Colon (tissue), 2 donors: ENCODE measurements at regions not wholly inside any gene's neighbourhood (a gene's known extent, or its start where the extent isn't known, plus 50 kb on each side); places are given as distances from the start of the nearest gene placed in this dataset.

Experiments
- FAIRE-seq: peaks from 2 replicates; lab custom pipeline; 2012; peaks lifted over from hg19 to GRCh38; lab: Jason Lieb, UNC
- donor health status: control.
- donor health status: control.

GRCh38 chr12:13841358-13841757 lies 140.0 kb downstream of the GRIN2B start:
- no peak for FAIRE-seq

DNA sequence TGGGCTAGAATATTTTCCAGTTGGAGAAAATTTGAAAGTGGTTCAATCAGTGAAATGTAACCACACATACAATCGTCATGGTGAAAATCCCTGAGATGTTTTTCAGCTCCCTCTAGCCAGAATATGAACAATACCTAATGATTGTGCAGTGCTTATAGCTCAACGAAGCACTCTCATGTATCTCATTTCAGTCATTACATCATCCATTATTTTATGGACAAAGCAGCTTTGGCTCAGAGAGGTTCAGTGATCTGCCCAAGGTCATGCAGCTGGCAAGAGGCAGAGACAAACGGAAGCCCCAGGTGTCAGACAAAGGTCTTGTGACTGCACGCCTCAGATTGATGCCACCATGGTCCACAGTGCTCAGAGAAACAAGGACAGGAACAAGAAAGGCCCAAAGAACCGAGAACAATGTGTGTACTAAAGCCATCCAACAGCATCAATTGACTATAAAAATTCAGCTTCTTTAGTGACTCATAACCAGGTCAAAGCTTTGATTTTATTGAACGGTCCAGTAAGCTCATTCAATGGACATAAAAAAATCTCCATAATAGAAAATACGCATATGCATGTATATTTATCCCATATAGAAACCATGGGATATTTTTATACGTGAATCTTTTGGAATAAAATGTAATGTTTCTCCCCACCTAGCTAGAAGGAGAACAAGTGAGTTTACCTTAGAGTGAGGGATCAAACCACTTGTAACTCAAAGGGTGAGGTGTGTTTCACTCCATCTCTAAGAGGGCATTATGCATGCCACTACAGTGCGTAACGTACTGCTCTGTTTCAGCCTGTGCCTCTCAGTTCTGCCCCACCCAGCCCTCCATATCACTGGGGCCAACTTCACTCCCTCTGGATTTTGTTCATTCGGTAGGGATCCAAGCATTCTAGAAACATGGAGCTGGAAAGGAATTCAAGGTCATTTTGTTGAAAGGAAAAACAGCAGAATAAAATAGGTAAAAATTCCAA lies 141.8 kb downstream of the GRIN2B start:
- no peak for FAIRE-seq

- no peak for FAIRE-seq
Measured at GRCh38 chr12:13836099-13836498, 145.3 kb downstream of the GRIN2B start.

DNA sequence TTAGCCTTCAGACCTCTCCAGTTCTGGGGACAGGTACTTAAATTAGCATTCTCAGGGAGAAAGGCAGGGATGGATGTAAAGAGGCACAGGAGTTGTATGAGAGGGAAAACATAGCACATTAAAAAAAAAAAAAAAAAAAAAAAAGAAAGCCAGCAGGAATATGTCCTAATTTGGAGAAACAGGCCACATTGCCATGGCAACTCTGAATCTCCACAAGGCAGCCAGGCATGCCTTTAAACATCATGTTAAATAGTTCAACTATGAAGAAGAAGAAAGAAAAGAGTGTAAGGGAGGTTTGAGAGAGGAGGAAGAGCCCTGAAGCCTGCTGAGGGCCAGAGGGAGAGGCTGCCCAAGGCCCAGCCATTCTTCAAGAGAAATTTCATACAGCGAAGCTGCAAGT lies 145.8 kb downstream of the GRIN2B start:
- no peak for FAIRE-seq

GRCh38 chr12:13834241-13834640 lies 147.2 kb downstream of the GRIN2B start:
- FAIRE-seq = no peak

DNA sequence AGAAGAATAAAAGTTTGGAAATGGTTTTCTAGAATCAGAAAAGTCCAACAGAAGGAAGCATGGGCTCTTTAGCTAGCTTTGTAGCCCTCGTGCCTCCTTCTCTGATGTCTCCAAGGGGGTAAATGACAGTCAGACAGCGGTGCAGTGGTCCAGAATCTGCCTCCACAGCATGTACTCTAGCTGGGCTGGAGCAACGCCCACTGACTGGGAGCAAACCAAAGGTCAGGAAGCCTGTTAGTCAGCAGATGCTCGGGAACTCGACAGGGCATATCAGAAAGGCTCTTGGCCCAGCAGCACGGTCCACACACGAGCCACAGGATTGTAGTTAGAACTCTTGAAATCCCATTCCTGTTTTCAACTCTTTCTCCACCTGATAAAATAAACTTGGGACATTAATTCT lies 164.3 kb downstream of the GRIN2B start:
- FAIRE-seq = no peak

DNA sequence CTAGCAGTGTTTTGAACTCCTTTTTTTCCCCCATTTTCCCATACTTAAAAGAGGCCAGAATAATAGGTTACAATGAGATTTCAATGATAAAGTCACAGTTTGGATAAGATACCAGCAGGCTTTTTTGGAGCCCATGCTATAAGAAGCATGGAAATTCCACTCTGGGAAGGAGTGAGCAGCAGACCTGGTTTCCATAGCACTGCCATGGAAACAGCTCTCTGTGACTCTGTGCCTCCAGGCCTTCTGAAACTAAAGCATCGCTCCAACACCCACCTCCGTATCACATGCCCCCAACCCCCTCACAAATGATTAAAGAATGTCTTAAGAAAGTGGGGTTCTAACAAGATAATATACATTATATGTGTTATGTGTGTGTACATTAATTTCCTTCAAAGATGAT lies 165.0 kb downstream of the GRIN2B start:
- FAIRE-seq = no peak

GRCh38 chr12:13812168-13812567 lies 169.2 kb downstream of the GRIN2B start:
- FAIRE-seq = no peak

GRCh38 chr12:13811061-13811460 lies 170.3 kb downstream of the GRIN2B start:
- no peak for FAIRE-seq

DNA sequence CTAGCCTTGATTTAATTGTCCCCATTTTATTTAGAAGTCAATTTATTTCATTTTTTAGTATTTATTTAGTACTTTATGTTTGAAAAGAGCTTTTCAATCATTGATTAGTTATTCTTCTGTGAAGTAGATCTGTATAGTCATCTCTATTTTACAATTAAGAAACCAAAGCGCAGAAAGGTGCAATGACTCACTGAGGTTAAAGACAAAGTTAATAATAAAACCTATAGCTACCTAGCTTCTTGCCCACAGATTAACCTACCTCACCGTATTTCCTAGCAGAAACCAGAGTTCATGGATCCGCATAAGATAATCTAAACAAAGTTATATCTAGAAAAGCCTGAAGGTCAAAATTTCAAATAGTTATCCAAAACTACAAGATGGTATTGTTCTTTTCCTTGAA lies 176.4 kb downstream of the GRIN2B start:
- FAIRE-seq = no peak

GRCh38 chr12:13801543-13801942 lies 179.9 kb downstream of the GRIN2B start:
- no peak for FAIRE-seq

DNA sequence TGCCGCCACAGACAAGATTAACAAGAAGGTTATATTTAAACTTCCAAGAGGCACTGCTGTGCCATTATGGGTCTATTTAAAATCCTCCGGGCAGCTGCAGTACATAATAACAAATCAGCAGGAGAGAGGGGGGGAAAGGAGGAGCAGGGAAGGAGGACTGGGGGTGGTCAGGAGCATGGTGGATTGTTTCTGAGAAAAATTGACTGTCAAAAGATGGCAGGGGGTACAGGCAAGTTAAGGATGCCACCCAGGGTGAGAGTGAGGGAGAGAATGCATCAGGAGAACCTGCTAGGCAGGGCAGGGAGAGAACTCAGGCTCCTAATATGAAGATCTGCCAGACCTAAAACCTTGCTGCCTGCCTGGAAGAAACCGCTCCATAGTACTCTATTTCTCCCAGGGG lies 181.8 kb downstream of the GRIN2B start:
- no peak for FAIRE-seq

DNA sequence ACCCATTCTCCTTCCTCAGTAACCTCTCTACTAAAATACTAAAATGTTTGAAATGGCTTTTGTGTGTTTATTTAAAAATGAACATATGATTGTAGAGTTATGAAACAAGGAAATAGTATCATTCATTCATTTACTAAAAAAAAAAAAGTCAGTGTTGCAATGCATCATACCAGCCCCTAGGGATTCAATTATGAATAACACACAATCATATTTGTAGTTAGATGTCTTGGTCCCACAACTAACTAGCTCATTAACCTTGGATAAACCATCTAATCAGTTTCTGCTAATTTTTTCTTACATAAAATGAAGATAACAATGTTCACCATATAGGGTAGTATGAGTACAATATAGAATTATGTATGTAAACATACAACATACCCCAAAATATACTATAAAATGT lies 183.2 kb downstream of the GRIN2B start:
- FAIRE-seq = no peak

- FAIRE-seq = no peak
Measured at GRCh38 chr12:13794706-13795105, 186.7 kb downstream of the GRIN2B start.

GRCh38 chr12:13790317-13790716 lies 191.1 kb downstream of the GRIN2B start:
- FAIRE-seq = no peak

GRCh38 chr12:13788626-13789025 lies 192.8 kb downstream of the GRIN2B start:
- FAIRE-seq = no peak

DNA sequence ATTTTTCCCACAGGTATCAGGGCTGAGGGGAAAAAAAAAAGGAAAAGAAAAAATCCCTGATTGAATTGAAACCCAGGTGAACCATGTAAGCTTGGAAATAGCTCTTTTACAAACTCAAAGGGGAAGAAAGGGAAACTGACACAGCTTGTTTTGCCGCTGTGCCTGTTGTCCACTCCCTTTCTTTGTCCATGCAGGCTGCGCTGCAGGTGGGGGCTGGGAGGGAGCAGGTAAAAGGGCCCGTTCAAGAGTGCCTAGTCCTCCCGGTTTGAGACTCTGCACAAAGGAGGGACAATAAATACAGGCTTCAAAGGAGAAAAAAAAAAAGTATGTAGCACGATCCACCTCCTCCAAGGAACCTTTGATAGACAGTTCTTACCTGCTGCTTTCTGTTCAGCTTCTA lies 194.8 kb downstream of the GRIN2B start:
- FAIRE-seq = no peak

DNA sequence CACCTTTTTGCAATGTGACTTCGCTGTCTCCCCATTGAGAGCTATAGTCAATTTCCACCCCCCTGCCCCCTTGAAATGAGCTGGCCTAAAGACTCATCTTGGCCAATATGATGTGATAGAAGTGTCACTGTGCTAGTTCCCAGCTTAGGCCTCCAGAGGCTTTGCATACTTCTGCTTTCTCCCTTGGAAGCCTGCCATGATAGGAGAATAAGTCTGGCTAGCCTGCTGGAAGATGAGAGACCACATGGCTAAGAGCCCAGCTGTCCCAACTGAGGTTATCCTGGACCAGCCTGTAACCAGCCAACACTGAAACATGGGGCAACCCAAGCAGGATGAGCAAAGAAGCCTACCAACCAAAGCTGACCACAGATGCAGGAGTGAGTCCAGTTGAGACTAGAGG lies 196.9 kb downstream of the GRIN2B start:
- no peak for FAIRE-seq

- FAIRE-seq = no peak
Measured at GRCh38 chr12:13780453-13780852, 200.9 kb downstream of the GRIN2B start.

- FAIRE-seq = no peak
Measured at GRCh38 chr12:13777374-13777773, 204.0 kb downstream of the GRIN2B start.

GRCh38 chr12:13772264-13772663 lies 209.1 kb downstream of the GRIN2B start:
- FAIRE-seq = no peak

DNA sequence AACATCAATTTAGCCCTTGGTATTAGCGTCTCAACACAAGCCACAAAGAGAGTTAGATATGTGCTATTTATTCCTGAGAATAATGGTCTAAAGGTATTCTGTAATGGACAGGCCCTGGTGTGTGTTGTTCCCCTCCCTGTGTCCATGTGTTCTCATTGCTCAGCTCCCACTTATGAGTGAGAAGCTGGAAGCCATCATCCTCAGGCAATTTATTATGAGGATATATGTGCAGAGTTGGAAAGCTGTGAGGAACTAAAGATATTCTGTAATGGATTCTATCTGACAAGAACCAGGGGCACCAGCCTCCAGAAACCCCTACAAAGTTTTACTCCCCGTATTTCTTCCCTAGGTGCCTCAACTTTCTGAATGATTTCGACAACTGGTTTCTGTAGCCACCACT lies 210.8 kb downstream of the GRIN2B start:
- FAIRE-seq = no peak

GRCh38 chr12:13769966-13770365 lies 211.4 kb downstream of the GRIN2B start:
- no peak for FAIRE-seq

DNA sequence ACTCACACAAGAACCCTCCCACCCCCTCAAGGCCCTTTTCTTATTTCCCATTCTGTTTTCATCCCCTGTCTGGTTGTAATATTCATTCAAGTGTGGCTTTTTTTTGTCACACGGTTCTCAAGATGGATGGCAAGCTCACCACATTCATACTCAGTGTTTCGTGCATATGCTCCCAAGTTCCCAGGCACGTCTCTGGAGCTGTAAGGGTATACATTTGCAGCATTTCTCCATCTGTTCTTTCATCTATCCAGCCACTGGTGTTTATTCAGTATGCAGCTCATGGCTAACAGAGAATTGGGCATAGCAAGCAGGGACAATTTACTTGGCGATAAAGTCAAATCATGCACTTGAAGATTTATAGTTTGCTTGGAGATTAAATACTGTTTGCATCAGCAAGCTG lies 212.1 kb downstream of the GRIN2B start:
- FAIRE-seq = no peak
